GM18517 (cell line): ENCODE measurements at regions not wholly inside any gene's neighbourhood (a gene's known extent, or its start where the extent isn't known, plus 50 kb on each side); places are given as distances from the start of the nearest gene placed in this dataset.
"Not testable (repeated sequence)": the region's sequence is repeated elsewhere in the genome, so short reads cannot be mapped to it uniquely, and the experiment has no call there.

Experiments
- ATAC-seq: cut with Tn5 transposase; IDR thresholded peaks from one replicate; pipeline ENCODE4 v1.9.1; 2021; ENCODE audit warnings: mild to moderate bottlenecking, moderate library complexity; ENCODE audit not compliant: unreplicated experiment

- no peak for ATAC-seq
Observed at GRCh38 chr12:90619943-90620342, 335.0 kb downstream of the CCER1 start.

DNA sequence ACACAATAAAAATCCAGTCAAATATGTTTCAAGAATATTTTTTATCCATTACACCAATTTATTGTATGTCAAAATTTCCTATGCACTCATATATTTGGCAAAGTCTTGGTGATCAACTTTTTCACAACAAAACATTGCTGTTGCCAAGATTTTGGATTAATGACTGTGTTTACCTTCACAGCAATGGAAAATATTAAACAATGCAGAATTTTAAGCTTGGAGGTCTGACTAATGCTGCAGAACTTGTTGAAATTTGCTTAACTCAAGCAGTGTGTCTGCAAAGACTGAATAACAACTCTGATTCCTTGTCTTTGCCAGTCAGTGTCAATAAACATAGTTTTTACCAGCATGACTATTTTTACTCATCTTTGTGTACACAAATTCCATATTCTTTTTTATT is 336.4 kb downstream of the CCER1 start:
- no peak for ATAC-seq

GRCh38 chr12:90611891-90612290 is 343.1 kb downstream of the CCER1 start:
- no peak for ATAC-seq

DNA sequence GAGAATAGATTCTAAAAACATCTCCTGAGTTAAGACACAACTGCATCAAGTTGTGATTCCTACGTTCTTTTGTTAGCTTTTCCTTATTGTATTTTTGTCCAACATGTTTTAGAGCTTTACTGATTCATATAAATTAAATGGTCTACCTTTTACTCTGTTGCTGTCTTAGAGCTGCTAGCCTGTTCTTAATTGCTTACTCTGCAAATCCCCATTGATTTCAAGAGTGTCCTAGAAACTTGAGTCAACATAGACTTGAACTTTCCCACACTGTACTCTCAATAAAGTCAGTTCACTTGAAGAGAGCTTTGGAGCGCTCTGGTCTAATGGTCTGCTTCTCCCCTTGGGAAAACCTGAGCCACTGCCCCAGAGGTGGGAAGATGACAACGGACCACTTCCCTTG is 343.9 kb downstream of the CCER1 start:
- no peak for ATAC-seq

DNA sequence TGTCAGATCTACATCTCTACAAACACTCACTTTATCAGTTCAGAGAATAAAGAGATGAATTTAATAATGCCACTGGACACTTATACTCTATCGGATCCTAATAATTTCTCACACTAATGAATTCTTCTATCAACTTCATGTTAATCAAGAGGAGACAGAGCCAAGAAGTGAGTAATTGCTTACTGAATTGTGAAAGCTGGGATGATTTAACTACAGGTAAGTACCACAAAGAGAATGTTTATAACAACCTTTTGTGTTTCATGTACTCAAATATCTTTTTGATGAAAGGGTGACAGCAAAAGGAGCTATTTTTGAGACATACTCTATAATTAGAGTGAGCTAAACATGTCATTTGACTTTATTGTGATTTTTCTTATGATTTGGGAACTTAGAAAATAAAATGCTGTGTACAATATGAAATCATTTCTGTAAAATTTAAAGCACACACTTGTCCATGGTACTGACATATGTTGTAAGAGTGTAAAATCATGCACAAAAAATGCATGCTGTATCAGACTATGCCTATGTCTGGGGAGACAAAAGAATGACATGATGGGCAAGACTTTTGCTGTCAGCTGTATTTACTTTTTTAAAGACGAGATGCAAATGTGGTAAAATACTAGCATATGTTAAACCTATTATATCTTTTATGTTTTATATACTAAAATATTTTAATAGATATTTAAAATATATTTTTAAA is 361.2 kb downstream of the CCER1 start:
- no peak for ATAC-seq

GRCh38 chr12:90589956-90590355 is 365.0 kb downstream of the CCER1 start:
- no peak for ATAC-seq

DNA sequence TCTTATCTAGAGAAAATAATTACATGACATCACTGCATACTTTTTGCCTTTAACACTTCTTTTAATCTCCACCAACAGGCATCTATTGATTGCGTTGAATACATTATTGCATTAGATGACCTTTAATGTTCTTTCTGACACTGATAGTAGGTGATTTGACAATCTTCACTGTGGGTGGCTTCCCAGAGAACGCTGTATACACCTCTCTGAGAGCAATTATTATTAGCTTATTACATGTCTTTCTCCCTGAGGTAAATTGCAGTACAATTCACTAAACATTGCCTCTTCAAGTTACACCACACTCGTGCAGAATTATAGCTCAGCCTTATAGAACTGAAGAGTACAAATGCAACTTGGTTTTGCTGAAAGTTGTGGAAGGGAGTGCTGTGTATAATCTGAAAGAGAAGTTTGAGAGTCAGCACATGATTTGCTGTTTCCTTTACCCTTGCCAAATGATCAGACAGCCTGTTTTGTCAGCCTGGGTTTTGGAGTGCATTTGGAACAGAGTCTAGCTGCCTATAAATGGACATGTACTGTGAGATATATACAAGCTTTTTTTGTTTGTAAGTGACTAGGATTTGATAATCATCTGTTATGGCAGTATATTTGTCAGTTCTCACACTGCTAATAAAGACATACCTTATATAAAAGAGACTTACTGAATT is 369.2 kb downstream of the CCER1 start:
- no peak for ATAC-seq

- no peak for ATAC-seq
Observed at GRCh38 chr12:90576707-90577106, 378.3 kb downstream of the CCER1 start.

- no peak for ATAC-seq
Observed at GRCh38 chr12:90575995-90576394, 379.0 kb downstream of the CCER1 start.

- no peak for ATAC-seq
Observed at GRCh38 chr12:90574676-90575075, 380.3 kb downstream of the CCER1 start.

- ATAC-seq, result no peak
Observed at GRCh38 chr12:90572778-90573177, 382.2 kb downstream of the CCER1 start.

DNA sequence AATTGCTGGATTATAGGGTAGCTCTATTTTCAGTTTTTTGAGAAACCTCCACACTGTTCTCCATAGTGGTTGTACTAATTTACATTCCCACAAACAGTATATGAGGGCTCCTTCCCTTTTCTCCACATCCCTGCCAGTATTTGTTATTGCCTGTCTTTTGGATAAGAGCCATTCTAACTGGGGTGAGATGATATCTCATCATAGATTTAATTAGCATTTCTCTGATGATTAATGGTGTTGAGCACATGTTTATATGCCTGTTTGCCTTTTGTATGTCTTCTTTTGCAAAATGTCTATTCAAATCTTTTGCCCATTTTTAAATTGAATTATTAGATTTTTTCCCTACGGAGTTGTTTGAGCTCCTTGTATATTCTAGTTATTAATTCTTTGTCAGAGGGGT is 385.3 kb downstream of the CCER1 start:
- ATAC-seq, result no peak

DNA sequence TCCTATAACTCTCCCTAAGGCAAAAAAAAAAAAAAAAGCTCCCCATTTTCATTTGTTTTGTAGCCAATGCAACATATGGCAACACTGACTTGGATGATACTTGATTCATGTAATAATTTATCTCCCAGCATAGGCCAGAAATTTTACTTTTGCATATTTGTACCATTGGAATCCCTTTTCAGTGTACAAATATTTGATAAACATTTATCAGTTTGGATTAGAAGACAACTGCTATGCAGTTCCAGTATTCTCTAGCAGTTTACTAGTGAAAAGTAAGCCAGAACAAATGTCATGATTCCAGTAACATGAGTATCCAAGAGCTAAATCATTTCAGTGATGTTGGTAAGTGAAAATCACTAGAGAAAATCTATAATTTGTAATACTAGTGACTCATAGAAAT is 392.3 kb downstream of the CCER1 start:
- no peak for ATAC-seq

- no peak for ATAC-seq
Observed at GRCh38 chr12:90548595-90548994, 406.4 kb downstream of the CCER1 start.

DNA sequence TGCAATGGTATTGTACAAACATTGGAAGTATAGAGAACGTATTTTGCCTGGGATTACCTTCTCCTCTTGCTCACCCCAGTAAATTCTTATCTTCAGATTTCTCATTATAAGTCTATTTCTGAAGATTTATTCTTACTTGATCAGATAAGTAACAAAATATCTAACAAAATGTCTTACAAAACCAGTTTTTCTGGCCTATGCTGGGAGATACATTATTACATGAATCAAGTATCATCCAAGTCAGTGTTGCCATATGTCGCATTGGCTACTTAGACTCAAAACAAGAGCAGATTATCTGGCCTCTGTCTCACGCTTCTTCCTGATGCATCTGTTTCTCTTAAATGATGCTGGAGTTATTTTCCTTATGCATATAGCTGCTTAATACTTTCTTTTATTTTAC is 408.5 kb downstream of the CCER1 start:
- ATAC-seq, result no peak

DNA sequence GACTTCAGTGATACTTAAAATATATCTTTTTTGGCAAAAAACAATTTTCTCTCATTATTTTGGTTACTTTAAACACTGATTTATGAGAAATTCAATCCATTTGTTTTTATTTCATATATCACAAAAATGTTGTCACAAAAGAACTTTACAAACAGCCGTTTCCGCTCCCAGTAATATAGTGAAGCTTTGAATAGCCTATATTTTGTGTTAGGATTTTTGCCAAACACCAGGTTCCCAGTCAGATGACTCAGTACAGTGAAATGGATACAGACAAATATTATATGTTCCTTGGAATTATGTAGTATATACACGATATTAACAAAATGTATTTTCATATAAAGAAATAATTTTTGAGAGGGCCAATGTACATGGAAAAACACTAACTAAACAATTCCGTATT is 411.1 kb downstream of the CCER1 start:
- ATAC-seq, result no peak

DNA sequence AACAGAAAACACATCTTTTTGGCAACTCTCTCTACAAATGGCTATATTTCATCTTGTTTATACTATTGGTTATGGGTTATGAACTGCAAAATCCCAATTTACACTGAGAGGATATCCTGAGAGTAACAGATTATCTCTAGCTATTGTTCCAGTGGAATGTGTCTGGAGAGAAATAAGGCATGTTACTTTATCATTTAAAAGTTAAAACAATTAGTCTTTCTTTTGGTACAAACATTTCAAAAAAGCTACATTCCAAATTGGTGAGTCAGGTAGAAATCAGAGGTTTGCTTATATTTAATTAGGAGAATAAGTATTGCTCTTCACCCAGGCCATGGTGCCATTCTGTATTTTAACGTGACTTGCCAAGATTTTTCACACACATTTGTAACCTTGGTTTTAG is 411.6 kb downstream of the CCER1 start:
- no peak for ATAC-seq

DNA sequence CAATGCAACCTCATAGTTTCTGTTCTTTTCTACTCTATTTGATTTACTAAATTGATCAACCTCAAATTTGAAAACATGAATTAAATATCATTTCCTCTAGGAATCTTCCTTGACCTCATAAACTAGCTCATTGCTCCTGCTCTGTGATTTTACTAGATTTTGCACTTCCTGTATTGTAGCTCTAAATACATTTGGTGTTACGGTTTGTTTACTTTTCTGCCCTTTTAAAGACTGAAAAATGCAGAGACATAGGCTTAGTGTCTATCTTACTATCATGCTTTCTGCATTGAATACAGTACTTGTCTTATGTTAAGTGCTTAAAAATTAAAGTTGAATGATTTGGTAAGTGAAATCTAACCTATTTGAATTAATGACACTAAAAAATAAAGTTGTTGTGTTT is 412.1 kb downstream of the CCER1 start:
- not testable (repeated sequence) for ATAC-seq

GRCh38 chr12:90533828-90534227 is 421.1 kb downstream of the CCER1 start:
- ATAC-seq, result not testable (repeated sequence)

- ATAC-seq, result no peak
Observed at GRCh38 chr12:90520002-90520734, 434.8 kb downstream of the CCER1 start.

- ATAC-seq, result no peak
Observed at GRCh38 chr12:90519285-90519684, 435.7 kb downstream of the CCER1 start.
